H9 (cell line): ENCODE measurements at regions not wholly inside any gene's neighbourhood (a gene's known extent, or its start where the extent isn't known, plus 50 kb on each side); places are given as distances from the start of the nearest gene placed in this dataset.

Experiments
- DNase-seq: peaks from one replicate; pipeline ENCODE4 v3.0.0-alpha.2; 2017
- H2AFZ ChIP-seq: one replicate; pipeline ENCODE4 v1.6.1; 2013; ENCODE audit warnings: mild to moderate bottlenecking, low read length, control low read depth, moderate library complexity
- H2AK5ac ChIP-seq: 2 replicates; pipeline ENCODE4 v1.6.1; 2013; ENCODE audit warnings: low read length, control low read depth, mixed read lengths; ENCODE audit not compliant: insufficient read length
- H2BK120ac ChIP-seq: one replicate; pipeline ENCODE4 v1.6.1; 2013; ENCODE audit warnings: low read depth, mild to moderate bottlenecking, low read length, control low read depth, inconsistent platforms; ENCODE audit not compliant: poor library complexity, severe bottlenecking
- H2BK12ac ChIP-seq: 2 replicates; pipeline ENCODE4 v1.6.1; 2013; ENCODE audit warnings: low read length, control low read depth, mixed read lengths, low read depth; ENCODE audit not compliant: insufficient read length
- H2BK15ac ChIP-seq: 2 replicates; pipeline ENCODE4 v1.6.1; 2013; ENCODE audit warnings: low read depth, low read length, control low read depth
- H2BK20ac ChIP-seq: one replicate; pipeline ENCODE4 v1.6.1; 2013; ENCODE audit warnings: low read depth, mild to moderate bottlenecking, low read length, control low read depth, inconsistent platforms; ENCODE audit not compliant: poor library complexity, severe bottlenecking
- H2BK5ac ChIP-seq: 2 replicates; pipeline ENCODE4 v1.6.1; 2013; ENCODE audit warnings: low read length, control low read depth, mixed read lengths; ENCODE audit not compliant: insufficient read length
- H3K14ac ChIP-seq: 2 replicates; pipeline ENCODE4 v1.6.1; 2013; ENCODE audit warnings: low read length, control low read depth; ENCODE audit not compliant: insufficient read depth
- H3K18ac ChIP-seq: 2 replicates; pipeline ENCODE4 v1.6.1; 2013; ENCODE audit warnings: low read depth, mild to moderate bottlenecking, mixed read lengths, low read length, control low read depth; ENCODE audit not compliant: insufficient read length
- H3K23ac ChIP-seq: 2 replicates; pipeline ENCODE4 v1.6.1; 2013; ENCODE audit warnings: low read length, control low read depth, mixed read lengths, low read depth; ENCODE audit not compliant: insufficient read length
- H3K23me2 ChIP-seq: 2 replicates; pipeline ENCODE4 v1.6.1; 2013; ENCODE audit warnings: low read depth, mild to moderate bottlenecking, mixed read lengths, low read length, control low read depth; ENCODE audit not compliant: insufficient read length, poor library complexity, severe bottlenecking
- H3K27ac ChIP-seq: 2 replicates; pipeline ENCODE4 v1.5.1; 2013; ENCODE audit warnings: low read length, control low read depth, mixed read lengths, low read depth; ENCODE audit not compliant: insufficient read length
- H3K27me3 ChIP-seq: 2 replicates; pipeline ENCODE4 v1.6.1; 2013; ENCODE audit warnings: low read length, control low read depth, inconsistent platforms; ENCODE audit not compliant: insufficient read depth
- H3K4ac ChIP-seq: 2 replicates; pipeline ENCODE4 v1.6.1; 2013; ENCODE audit warnings: low read depth, mild to moderate bottlenecking, control low read depth, inconsistent platforms, low read length, moderate library complexity
- H3K4me1 ChIP-seq: 2 replicates; pipeline ENCODE4 v1.6.1; 2013; ENCODE audit warnings: low read length, control low read depth, inconsistent platforms; ENCODE audit not compliant: insufficient read depth
- H3K4me2 ChIP-seq: 2 replicates; pipeline ENCODE4 v1.6.1; 2013; ENCODE audit warnings: low read length, control low read depth, mixed read lengths; ENCODE audit not compliant: insufficient read length, insufficient read depth
- H3K56ac ChIP-seq: 2 replicates; pipeline ENCODE4 v1.6.1; 2013; ENCODE audit warnings: low read depth, mild to moderate bottlenecking, mixed read lengths, low read length, control low read depth; ENCODE audit not compliant: insufficient read length
- H3K79me1 ChIP-seq: 2 replicates; pipeline ENCODE4 v1.6.1; 2013; ENCODE audit warnings: low read depth, mild to moderate bottlenecking, moderate library complexity, low read length, control low read depth, inconsistent platforms; ENCODE audit not compliant: insufficient read depth, poor library complexity, severe bottlenecking
- H3K79me2 ChIP-seq: 2 replicates; pipeline ENCODE4 v1.6.1; 2013; ENCODE audit warnings: low read length, control low read depth, inconsistent platforms; ENCODE audit not compliant: insufficient read depth
- H3K9ac ChIP-seq: 2 replicates; pipeline ENCODE4 v1.6.1; 2013; ENCODE audit warnings: low read length, control low read depth, mixed read lengths; ENCODE audit not compliant: insufficient read length; ENCODE audit errors: extremely low read depth
- H3K9me3 ChIP-seq: one replicate; pipeline ENCODE4 v1.6.1; 2013; ENCODE audit warnings: low read depth, low read length, inconsistent platforms; ENCODE audit not compliant: control insufficient read depth
- H3T11ph ChIP-seq: one replicate; pipeline ENCODE4 v1.6.1; 2013; ENCODE audit warnings: mild to moderate bottlenecking, low read length, control low read depth, inconsistent platforms
- H4K20me1 ChIP-seq: one replicate; pipeline ENCODE4 v1.6.1; 2013; ENCODE audit not compliant: control insufficient read depth, insufficient read length, insufficient read depth
- H4K5ac ChIP-seq: 2 replicates; pipeline ENCODE4 v1.6.1; 2013; ENCODE audit warnings: low read depth, mild to moderate bottlenecking, mixed read lengths, low read length, control low read depth; ENCODE audit not compliant: insufficient read length
- H4K8ac ChIP-seq: replicated peaks from 2 replicates; pipeline ENCODE4 v1.6.1; 2013; ENCODE audit warnings: low read length, control low read depth, mixed read lengths, low read depth; ENCODE audit not compliant: insufficient read length
- H4K91ac ChIP-seq: 2 replicates; pipeline ENCODE4 v1.6.1; 2013; ENCODE audit warnings: low read depth, mild to moderate bottlenecking, moderate library complexity, mixed read lengths, low read length, control low read depth; ENCODE audit not compliant: insufficient read length
- H3K27ac Mint-ChIP-seq, 3 experiments: 2 replicates in 2 of 3; 3 replicates in 1 of 3; pipeline ENCODE4 v1.8.0; 2020 to 2021; ENCODE audit warnings: mixed read lengths in 3 of 3, mild to moderate bottlenecking in 1 of 3, moderate library complexity in 1 of 3
- H3K27me3 Mint-ChIP-seq: 2 replicates; pipeline ENCODE4 v1.8.0; 2021; ENCODE audit warnings: low read depth, mild to moderate bottlenecking, moderate library complexity, mixed read lengths
- H3K36me3 Mint-ChIP-seq, 3 experiments: 2 replicates in 2 of 3; 3 replicates in 1 of 3; pipeline ENCODE4 v1.8.0; 2020 to 2021; ENCODE audit warnings: low read depth in 3 of 3, mixed read lengths in 3 of 3; ENCODE audit not compliant: insufficient read depth in 1 of 3
- H3K4me1 Mint-ChIP-seq, 2 experiments: 2 replicates each; pipeline ENCODE4 v1.8.0; 2020; ENCODE audit warnings: mixed read lengths in 2 of 2
- H3K4me3 Mint-ChIP-seq, 2 experiments: 2 replicates in 1 of 2; 3 replicates in 1 of 2; pipeline ENCODE4 v1.8.0; 2020 to 2021; ENCODE audit warnings: mild to moderate bottlenecking in 2 of 2, mixed read lengths in 2 of 2, moderate library complexity in 1 of 2
- H3K9me3 Mint-ChIP-seq, 2 experiments: 2 replicates in 1 of 2; 3 replicates in 1 of 2; pipeline ENCODE4 v1.8.0; 2020; ENCODE audit warnings: mild to moderate bottlenecking in 2 of 2, mixed read lengths in 2 of 2, moderate library complexity in 1 of 2
- WGBS: extraction: QIAGEN DNeasy Blood & Tissue Kit; methylation state at CpG from one replicate; pipeline ENCODE4 v1.1.7; 2013; ENCODE audit warnings: missing lambda C conversion rate, low lambda C conversion rate, mixed read lengths; ENCODE audit not compliant: insufficient read length; ENCODE audit errors: extremely low coverage; 5-methylcytosine and 5-hydroxymethylcytosine counted together
- TF ChIP-seq, protein P1 (sequence below): fragments of 200-600 bp; sonication (generic); conservative IDR thresholded peaks from 3 replicates; pipeline ENCODE4 v1.8.0; 2021; ENCODE audit warnings: antibody characterized with exemption, mild to moderate bottlenecking

DNA sequence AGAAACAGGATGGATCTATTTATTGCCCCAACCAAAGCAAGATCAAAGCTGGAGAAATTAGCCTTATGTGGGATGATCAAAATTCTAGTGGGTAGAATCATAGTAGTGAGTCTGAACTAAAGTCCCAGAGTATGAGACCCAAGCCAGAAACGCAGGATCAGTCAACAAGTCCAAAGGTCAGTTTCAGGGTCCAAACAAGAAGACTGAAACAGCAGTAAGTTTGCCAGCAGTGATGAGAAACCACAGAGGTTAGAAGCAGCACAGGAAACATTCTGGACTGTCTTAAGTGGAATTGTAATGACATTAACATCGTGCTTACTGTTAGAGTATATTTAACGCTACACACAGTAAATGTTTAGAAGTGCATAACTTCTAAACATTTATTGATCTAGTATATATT is 251.0 kb downstream of the LRRIQ3 start:
- no peak overlapping the region for H2BK5ac ChIP-seq
- no peak overlapping the region for H3K27ac Mint-ChIP-seq
- no CpG with 5 or more reads among the region's 3 CpGs for WGBS

More for the DNA sequence above, 251.0 kb downstream of the LRRIQ3 start:
- Histone ChIP-seq H4K5ac (no peak overlapping the region), H3K4me1 (peaks cover 3% of the 10 kb centered on the region; the same call in 1 of the 2 replicates), H2AK5ac (no peak overlapping the region), H3K9ac (no peak overlapping the region), H4K20me1 (no peaks in the 10 kb centered on the region), H3K79me1 (no peaks in the 10 kb centered on the region), H3T11ph (no peak overlapping the region), H3K27me3 (no peaks in the 10 kb centered on the region), H4K91ac (no peak overlapping the region), H3K9me3 (no peaks in the 10 kb centered on the region), H3K14ac (no peak overlapping the region), H2BK120ac (no peak overlapping the region), H2BK20ac (no peak overlapping the region), H3K23me2 (no peaks in the 10 kb centered on the region), H3K79me2 (no peaks in the 10 kb centered on the region), H3K27ac (no peak overlapping the region), H3K4me2 (no peak overlapping the region), H2BK15ac (no peak overlapping the region), H2AFZ (no peak overlapping the region), H4K8ac (no peak overlapping the region), H3K4ac (no peak overlapping the region), H3K23ac (no peak overlapping the region), H3K56ac (no peak overlapping the region), H2BK12ac (no peak overlapping the region), H3K18ac (no peak overlapping the region)
- Mint-ChIP-seq H3K4me1 (peaks cover 21 to 22% of the 10 kb centered on the region in 2 experiments), H3K27me3 (no peaks in the 10 kb centered on the region; the same call in 1 of the 2 replicates), H3K9me3 (no peaks in the 10 kb centered on the region), H3K36me3 (no peaks in the 10 kb centered on the region), H3K4me3 (no peak overlapping the region)
- no peak for DNase-seq
- TF ChIP-seq, protein P1, sequence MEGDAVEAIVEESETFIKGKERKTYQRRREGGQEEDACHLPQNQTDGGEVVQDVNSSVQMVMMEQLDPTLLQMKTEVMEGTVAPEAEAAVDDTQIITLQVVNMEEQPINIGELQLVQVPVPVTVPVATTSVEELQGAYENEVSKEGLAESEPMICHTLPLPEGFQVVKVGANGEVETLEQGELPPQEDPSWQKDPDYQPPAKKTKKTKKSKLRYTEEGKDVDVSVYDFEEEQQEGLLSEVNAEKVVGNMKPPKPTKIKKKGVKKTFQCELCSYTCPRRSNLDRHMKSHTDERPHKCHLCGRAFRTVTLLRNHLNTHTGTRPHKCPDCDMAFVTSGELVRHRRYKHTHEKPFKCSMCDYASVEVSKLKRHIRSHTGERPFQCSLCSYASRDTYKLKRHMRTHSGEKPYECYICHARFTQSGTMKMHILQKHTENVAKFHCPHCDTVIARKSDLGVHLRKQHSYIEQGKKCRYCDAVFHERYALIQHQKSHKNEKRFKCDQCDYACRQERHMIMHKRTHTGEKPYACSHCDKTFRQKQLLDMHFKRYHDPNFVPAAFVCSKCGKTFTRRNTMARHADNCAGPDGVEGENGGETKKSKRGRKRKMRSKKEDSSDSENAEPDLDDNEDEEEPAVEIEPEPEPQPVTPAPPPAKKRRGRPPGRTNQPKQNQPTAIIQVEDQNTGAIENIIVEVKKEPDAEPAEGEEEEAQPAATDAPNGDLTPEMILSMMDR, result no peak
